ENCODE measurements at regions not wholly inside any gene's neighbourhood (a gene's known extent, or its start where the extent isn't known, plus 50 kb on each side); places are given as distances from the start of the nearest gene placed in this dataset.

GRCh38 chr18:64714086-64714485, 565.2 kb upstream of the LINC00305 start:
- no peak for DNase-seq (ENCODE audit: low read depth)
- no peak overlapping the region for H3K4me3 ChIP-seq (ENCODE audit: low read depth, low read length)
- no peak for TF ChIP-seq MYC (IDR thresholded peaks at IDR 0.05; ENCODE audit: low read depth, low read length)
- no peak for TF ChIP-seq MAX (IDR thresholded peaks at IDR 0.05; ENCODE audit: low read depth, low read length)
- no peak for TF ChIP-seq POLR2A (IDR thresholded peaks at IDR 0.05; ENCODE audit: extremely low read depth, insufficient read length)
- no peak for TF ChIP-seq CTCF (IDR thresholded peaks at IDR 0.05; ENCODE audit: low read depth, low read length)

- DNase-seq (ENCODE audit: low read depth) = peak; percentile 80
- no peak overlapping the region for H3K4me3 ChIP-seq (ENCODE audit: low read depth, low read length)
- TF ChIP-seq CTCF (IDR thresholded peaks at IDR 0.05; ENCODE audit: low read depth, low read length) = no peak
- no peak for TF ChIP-seq MAX (IDR thresholded peaks at IDR 0.05; ENCODE audit: low read depth, low read length)
- no peak for TF ChIP-seq POLR2A (IDR thresholded peaks at IDR 0.05; ENCODE audit: extremely low read depth, insufficient read length)
- no peak for TF ChIP-seq MYC (IDR thresholded peaks at IDR 0.05; ENCODE audit: low read depth, low read length)
These were observed 564.4 kb upstream of the LINC00305 start for GRCh38 chr18:64713284-64713683.

- no peak overlapping the region for H3K4me3 ChIP-seq (ENCODE audit: low read depth, low read length)
- TF ChIP-seq POLR2A (IDR thresholded peaks at IDR 0.05; ENCODE audit: extremely low read depth, insufficient read length) = no peak
- no peak for TF ChIP-seq MAX (IDR thresholded peaks at IDR 0.05; ENCODE audit: low read depth, low read length)
- TF ChIP-seq CTCF (IDR thresholded peaks at IDR 0.05; ENCODE audit: low read depth, low read length) = no peak
- TF ChIP-seq MYC (IDR thresholded peaks at IDR 0.05; ENCODE audit: low read depth, low read length) = no peak
- DNase-seq (ENCODE audit: low read depth) = no peak
These were observed 563.1 kb upstream of the LINC00305 start for GRCh38 chr18:64712035-64712434.

- no peak for DNase-seq (ENCODE audit: low read depth)
- H3K4me3 ChIP-seq (ENCODE audit: low read depth, low read length) = no peak overlapping the region
- TF ChIP-seq POLR2A (IDR thresholded peaks at IDR 0.05; ENCODE audit: extremely low read depth, insufficient read length) = no peak
These were observed 561.4 kb upstream of the LINC00305 start for GRCh38 chr18:64710105-64710861.

- H3K4me3 ChIP-seq (ENCODE audit: low read depth, low read length) = no peak overlapping the region
- DNase-seq (ENCODE audit: low read depth) = peak; percentile 33
- TF ChIP-seq POLR2A (IDR thresholded peaks at IDR 0.05; ENCODE audit: extremely low read depth, insufficient read length) = no peak
- TF ChIP-seq MAX (IDR thresholded peaks at IDR 0.05; ENCODE audit: low read depth, low read length) = no peak
- TF ChIP-seq MYC (IDR thresholded peaks at IDR 0.05; ENCODE audit: low read depth, low read length) = no peak
- no peak for TF ChIP-seq CTCF (IDR thresholded peaks at IDR 0.05; ENCODE audit: low read depth, low read length)
These were observed 558.2 kb upstream of the LINC00305 start for GRCh38 chr18:64707052-64707451.

GRCh38 chr18:64699081-64699480, 550.2 kb upstream of the LINC00305 start:
- DNase-seq (ENCODE audit: low read depth) = no peak
- H3K4me3 ChIP-seq (ENCODE audit: low read depth, low read length) = no peak overlapping the region
- TF ChIP-seq POLR2A (IDR thresholded peaks at IDR 0.05; ENCODE audit: extremely low read depth, insufficient read length) (no peak), CTCF (IDR thresholded peaks at IDR 0.05; ENCODE audit: low read depth, low read length) (no peak), MAX (IDR thresholded peaks at IDR 0.05; ENCODE audit: low read depth, low read length) (no peak), MYC (IDR thresholded peaks at IDR 0.05; ENCODE audit: low read depth, low read length) (no peak)
